ENCODE measurements at regions not wholly inside any gene's neighbourhood (a gene's known extent, or its start where the extent isn't known, plus 50 kb on each side); places are given as distances from the start of the nearest gene placed in this dataset.

- Histone ChIP-seq H3K36me3 (ENCODE audit: control insufficient read depth, insufficient read depth, low read length) (no peaks in the 10 kb centered on the region), H3K4me3 (replicated peaks; ENCODE audit: low read depth, low read length) (no peak overlapping the region), H3K27me3 (replicated peaks; ENCODE audit: control insufficient read depth, insufficient read depth, low read length) (no peaks in the 10 kb centered on the region; the same call in 1 of the 2 replicates)
- TF ChIP-seq CTCF (IDR thresholded peaks at IDR 0.05; ENCODE audit: insufficient read depth, low read length, poor library complexity, severe bottlenecking) = no peak
- no peak for DNase-seq (ENCODE audit: extremely low read depth, insufficient read length)
Measured at GRCh38 chr20:22673467-22673866, 89.1 kb upstream of the FOXA2 start.

- no peak for DNase-seq (ENCODE audit: extremely low read depth, insufficient read length)
Measured at GRCh38 chr20:22675341-22675740, 91.0 kb upstream of the FOXA2 start.

GRCh38 chr20:22678678-22679077, 94.3 kb upstream of the FOXA2 start:
- no peak for TF ChIP-seq CTCF (IDR thresholded peaks at IDR 0.05; ENCODE audit: insufficient read depth, low read length, poor library complexity, severe bottlenecking)
- Histone ChIP-seq H3K36me3 (ENCODE audit: control insufficient read depth, insufficient read depth, low read length) (no peaks in the 10 kb centered on the region), H3K4me3 (replicated peaks; ENCODE audit: low read depth, low read length) (no peak overlapping the region), H3K27me3 (replicated peaks; ENCODE audit: control insufficient read depth, insufficient read depth, low read length) (no peaks in the 10 kb centered on the region; the same call in 1 of the 2 replicates)
- DNase-seq (ENCODE audit: extremely low read depth, insufficient read length) = no peak

More at GRCh38 chr20:22675341-22675740, 91.0 kb upstream of the FOXA2 start:
- Histone ChIP-seq H3K4me3 (replicated peaks; ENCODE audit: low read depth, low read length) (no peak overlapping the region), H3K36me3 (ENCODE audit: control insufficient read depth, insufficient read depth, low read length) (no peaks in the 10 kb centered on the region), H3K27me3 (replicated peaks; ENCODE audit: control insufficient read depth, insufficient read depth, low read length) (no peaks in the 10 kb centered on the region; the same call in 1 of the 2 replicates)
- no peak for TF ChIP-seq CTCF (IDR thresholded peaks at IDR 0.05; ENCODE audit: insufficient read depth, low read length, poor library complexity, severe bottlenecking)

GRCh38 chr20:22679197-22679596, 94.8 kb upstream of the FOXA2 start:
- DNase-seq (ENCODE audit: extremely low read depth, insufficient read length) = no peak
- TF ChIP-seq CTCF (IDR thresholded peaks at IDR 0.05; ENCODE audit: insufficient read depth, low read length, poor library complexity, severe bottlenecking) = no peak
- H3K36me3 ChIP-seq (ENCODE audit: control insufficient read depth, insufficient read depth, low read length) = no peaks in the 10 kb centered on the region
- no peaks in the 10 kb centered on the region; the same call in 1 of the 2 replicates for H3K27me3 ChIP-seq (replicated peaks; ENCODE audit: control insufficient read depth, insufficient read depth, low read length)
- no peak overlapping the region for H3K4me3 ChIP-seq (replicated peaks; ENCODE audit: low read depth, low read length)

GRCh38 chr20:22680031-22680740, 95.8 kb upstream of the FOXA2 start:
- DNase-seq (ENCODE audit: extremely low read depth, insufficient read length) = no peak
- Histone ChIP-seq H3K4me3 (replicated peaks; ENCODE audit: low read depth, low read length) (no peak overlapping the region), H3K27me3 (replicated peaks; ENCODE audit: control insufficient read depth, insufficient read depth, low read length) (no peaks in the 10 kb centered on the region; the same call in 1 of the 2 replicates), H3K36me3 (ENCODE audit: control insufficient read depth, insufficient read depth, low read length) (no peaks in the 10 kb centered on the region)
- TF ChIP-seq CTCF (IDR thresholded peaks at IDR 0.05; ENCODE audit: insufficient read depth, low read length, poor library complexity, severe bottlenecking) = no peak

Data from GM06990 (cell line).